PC-3 (cell line): ENCODE measurements at regions not wholly inside any gene's neighbourhood (a gene's known extent, or its start where the extent isn't known, plus 50 kb on each side); places are given as distances from the start of the nearest gene placed in this dataset.

Experiments used
- ATAC-seq: fragments of 200-7000 bp; cut with Tn5 transposase; 2 replicates; pipeline ENCODE4 v1.9.1; 2020; ENCODE audit warnings: mild to moderate bottlenecking, moderate library complexity
- BruUV-seq: library from RNA; stranded (reverse); fragments of 400-500 nt; replicated peaks from 2 replicates; lab custom pipeline; 2021; lab: Mats Ljungman, UMichigan
- CTCF ChIA-PET: fragments of 300-600 bp; sonication (Branson Sonifier 250); formaldehyde crosslinking; loops from one replicate; lab custom pipeline; 2022; ENCODE audit warnings: antibody characterized with exemption; lab: Charles Lee
- POLR2A ChIA-PET: fragments of 300-600 bp; sonication (Branson Sonifier 250); formaldehyde crosslinking; loops from one replicate; lab custom pipeline; 2022; ENCODE audit warnings: antibody characterized with exemption; ENCODE audit not compliant: unreplicated experiment; lab: Charles Lee
- DNase-seq: peaks from one replicate; pipeline ENCODE4 v3.0.0-alpha.2; 2015
- H2AFZ ChIP-seq: fragments of 300-600 bp; sonication (generic); 2 replicates; pipeline ENCODE4 v1.6.0; 2016; ENCODE audit warnings: antibody characterized with exemption, low read length
- H3F3A ChIP-seq: fragments of 300-600 bp; sonication (generic); one replicate; pipeline ENCODE4 v1.6.0; 2017; ENCODE audit warnings: antibody characterized with exemption, low read length, control low read depth, mild to moderate bottlenecking; ENCODE audit not compliant: unreplicated experiment
- H3K27ac ChIP-seq: fragments of 300-600 bp; sonication (generic); 2 replicates; pipeline ENCODE4 v1.5.1; 2016; ENCODE audit warnings: mild to moderate bottlenecking, low read length
- H3K27me3 ChIP-seq: fragments of 300-600 bp; sonication (generic); 2 replicates; pipeline ENCODE4 v1.6.1; 2016; ENCODE audit warnings: low read length, mixed read lengths
- H3K36me3 ChIP-seq: fragments of 300-600 bp; sonication (generic); 2 replicates; pipeline ENCODE4 v1.6.1; 2016; ENCODE audit warnings: low read depth, mixed run types, low read length, mixed read lengths
- H3K4me1 ChIP-seq: fragments of 300-600 bp; sonication (generic); 2 replicates; pipeline ENCODE4 v1.5.1; 2016; ENCODE audit warnings: low read length; ENCODE audit not compliant: insufficient read depth
- H3K4me2 ChIP-seq: fragments of 300-600 bp; sonication (generic); 2 replicates; pipeline ENCODE4 v1.6.0; 2016; ENCODE audit warnings: low read length
- H3K4me3 ChIP-seq: fragments of 300-600 bp; sonication (generic); 2 replicates; pipeline ENCODE4 v1.5.1; 2016; ENCODE audit warnings: mild to moderate bottlenecking, low read length, mixed read lengths
- H3K79me2 ChIP-seq: fragments of 300-600 bp; sonication (generic); 2 replicates; pipeline ENCODE4 v1.6.1; 2017; ENCODE audit warnings: low read length, mixed read lengths
- H3K9ac ChIP-seq: fragments of 300-600 bp; sonication (generic); 2 replicates; pipeline ENCODE4 v1.6.0; 2016; ENCODE audit warnings: mild to moderate bottlenecking, low read length
- H3K9me2 ChIP-seq: fragments of 300-600 bp; sonication (generic); replicated peaks from 2 replicates; pipeline ENCODE4 v1.6.1; 2016; ENCODE audit warnings: mixed run types, low read length, mixed read lengths
- H3K9me3 ChIP-seq: fragments of 300-600 bp; sonication (generic); 2 replicates; pipeline ENCODE4 v1.6.1; 2016; ENCODE audit warnings: low read length, mixed read lengths
- H4K20me1 ChIP-seq: fragments of 300-600 bp; sonication (generic); 2 replicates; pipeline ENCODE4 v1.6.1; 2016; ENCODE audit warnings: low read length, mixed read lengths
- CTCF ChIP-seq: fragments of 300-600 bp; sonication (generic); conservative IDR thresholded peaks from 2 replicates; pipeline ENCODE4 v1.5.1; 2017; ENCODE audit warnings: antibody characterized with exemption, low read depth, mild to moderate bottlenecking, low read length
- EZH2 ChIP-seq: fragments of 300-600 bp; sonication (generic); IDR thresholded peaks from one replicate; pipeline ENCODE4 v1.6.1; 2017; ENCODE audit warnings: antibody characterized with exemption, mild to moderate bottlenecking, low read length; ENCODE audit not compliant: unreplicated experiment
- EZH2phosphoT487 ChIP-seq: fragments of 300-600 bp; sonication (generic); IDR thresholded peaks from 2 replicates; pipeline ENCODE4 v1.6.1; 2018; ENCODE audit warnings: mild to moderate bottlenecking, antibody characterized with exemption, low read length, borderline replicate concordance
- intact Hi-C: fragments of 100-400 bp; cut with micrococcal nuclease; formaldehyde crosslinking; loops from 2 replicates; pipeline ENCODE4 v1.9.0; 2023

DNA sequence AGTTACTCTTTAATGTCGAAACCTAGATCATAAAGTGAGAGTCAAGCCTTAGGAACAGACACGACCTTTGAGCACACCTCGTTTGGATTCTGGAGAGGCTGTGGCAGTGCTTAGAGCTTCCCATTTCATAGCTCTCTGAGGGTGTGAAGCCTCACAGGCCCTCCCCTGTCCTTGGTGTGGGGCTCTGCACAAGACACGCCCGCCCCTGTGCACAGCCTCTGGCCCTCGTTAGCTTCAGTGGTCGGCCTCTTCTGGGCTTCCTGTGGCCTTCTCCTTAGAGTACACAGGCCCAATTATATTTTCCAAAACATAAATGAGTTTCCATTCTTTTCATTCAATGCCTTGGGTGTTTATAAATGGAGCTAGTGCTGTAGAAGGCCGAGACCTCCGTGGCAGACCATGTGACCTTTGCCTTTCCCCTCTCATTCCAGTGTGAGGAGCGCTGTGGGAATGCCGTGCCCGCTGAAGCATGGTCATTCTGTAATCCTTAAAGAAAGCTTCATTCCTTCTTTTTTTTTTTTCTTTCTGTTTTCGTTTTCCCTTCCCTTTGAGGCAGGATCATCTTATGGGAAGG lies 208.6 kb downstream of the DCDC2C start:
- ChIA-PET CTCF (no interaction called here), POLR2A (no interaction called here)
- no peaks in the 10 kb centered on the region for H3F3A ChIP-seq
- no peaks in the 10 kb centered on the region for H3K4me1 ChIP-seq
- DNase-seq (no peak), ATAC-seq (no peak)
- H3K27me3 ChIP-seq: peaks cover 36% of the 10 kb centered on the region
- TF ChIP-seq EZH2: no peak
- no peak for TF ChIP-seq CTCF
- no peak for TF ChIP-seq EZH2phosphoT487
- no peak overlapping the region for H3K4me3 ChIP-seq
- intact Hi-C loops: no loop called here
- no peaks in the 10 kb centered on the region for H4K20me1 ChIP-seq
- H3K9me2 ChIP-seq: no peaks in the 10 kb centered on the region
- H3K36me3 ChIP-seq: no peaks in the 10 kb centered on the region
- H3K4me2 ChIP-seq: no peak overlapping the region
- H3K9me3 ChIP-seq: peaks cover 7% of the 10 kb centered on the region; the same call in 1 of the 2 replicates
- no peak overlapping the region for H3K27ac ChIP-seq
- no peak overlapping the region for H3K9ac ChIP-seq
- no peaks in the 10 kb centered on the region for H3K79me2 ChIP-seq
- BruUV-seq: no TSS peak
- no peak overlapping the region for H2AFZ ChIP-seq

DNA sequence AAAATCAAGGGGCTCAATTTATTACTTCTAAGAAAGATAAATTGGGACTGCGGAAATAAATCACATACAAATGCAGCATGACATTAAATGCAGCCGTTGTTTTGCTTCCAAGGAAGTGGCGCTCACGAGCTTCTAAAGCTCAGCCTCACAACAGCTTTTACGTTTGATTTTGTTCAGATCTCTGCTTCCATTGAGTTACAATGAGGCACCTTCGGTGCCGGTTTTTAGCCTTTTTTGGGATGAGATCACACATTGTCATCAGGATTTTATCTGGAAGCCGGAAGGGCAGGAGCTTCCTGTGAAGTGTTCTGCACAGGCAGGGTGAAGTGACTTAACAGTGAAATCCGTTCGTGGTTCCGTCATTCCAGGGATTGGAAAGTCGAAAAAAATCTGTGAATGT lies 209.8 kb downstream of the DCDC2C start:
- Histone ChIP-seq H3K36me3 (no peaks in the 10 kb centered on the region), H3K27ac (no peak overlapping the region), H3F3A (no peaks in the 10 kb centered on the region), H3K4me3 (no peak overlapping the region), H2AFZ (no peak overlapping the region), H3K4me1 (no peaks in the 10 kb centered on the region), H4K20me1 (no peaks in the 10 kb centered on the region), H3K27me3 (peaks cover 46% of the 10 kb centered on the region), H3K79me2 (no peaks in the 10 kb centered on the region), H3K9me2 (no peaks in the 10 kb centered on the region), H3K9ac (no peak overlapping the region), H3K4me2 (no peak overlapping the region), H3K9me3 (peaks cover 6% of the 10 kb centered on the region; the same call in 1 of the 2 replicates)
- BruUV-seq: no TSS peak
- intact Hi-C loops: no loop called here
- no peak for ATAC-seq
- DNase-seq: no peak
- POLR2A ChIA-PET: no interaction called here
- TF ChIP-seq EZH2phosphoT487: no peak
- no peak for TF ChIP-seq EZH2
- no peak for TF ChIP-seq CTCF
- CTCF ChIA-PET: no interaction called here

- no TSS peak for BruUV-seq
- ChIA-PET CTCF (no interaction called here), POLR2A (no interaction called here)
- H4K20me1 ChIP-seq: no peaks in the 10 kb centered on the region
- no peak overlapping the region for H2AFZ ChIP-seq
- H3K27me3 ChIP-seq: peaks cover 56% of the 10 kb centered on the region
- intact Hi-C loops: no loop called here
- no peak overlapping the region for H3K27ac ChIP-seq
- ATAC-seq (no peak), DNase-seq (no peak)
- H3K9me3 ChIP-seq: no peaks in the 10 kb centered on the region
- no peak overlapping the region for H3K9ac ChIP-seq
- H3K4me2 ChIP-seq: no peak overlapping the region
- TF ChIP-seq EZH2phosphoT487: no peak
- TF ChIP-seq CTCF: no peak
- no peak for TF ChIP-seq EZH2
- no peaks in the 10 kb centered on the region for H3K79me2 ChIP-seq
- H3K4me3 ChIP-seq: no peak overlapping the region
- no peaks in the 10 kb centered on the region for H3K9me2 ChIP-seq
- no peaks in the 10 kb centered on the region for H3K36me3 ChIP-seq
- H3K4me1 ChIP-seq: no peaks in the 10 kb centered on the region
- no peaks in the 10 kb centered on the region for H3F3A ChIP-seq
These were observed 210.9 kb downstream of the DCDC2C start for GRCh38 chr2:3914241-3914640.
